ENCODE measurements at regions not wholly inside any gene's neighbourhood (a gene's known extent, or its start where the extent isn't known, plus 50 kb on each side); places are given as distances from the start of the nearest gene placed in this dataset.

- no peak for DNase-seq
These were observed 204.0 kb upstream of the ID2 start for GRCh38 chr2:8477552-8478470.

GRCh38 chr2:8478471-8478793 is 203.4 kb upstream of the ID2 start:
- DNase-seq: no peak

GRCh38 chr2:8479298-8479697 is 202.6 kb upstream of the ID2 start:
- DNase-seq: no peak

GRCh38 chr2:8480915-8481314 is 200.9 kb upstream of the ID2 start:
- no peak for DNase-seq

GRCh38 chr2:8481463-8482009 is 200.3 kb upstream of the ID2 start:
- no peak for DNase-seq

GRCh38 chr2:8482432-8482831 is 199.4 kb upstream of the ID2 start:
- DNase-seq: no peak

GRCh38 chr2:8484502-8485283 is 197.2 kb upstream of the ID2 start:
- DNase-seq: no peak

GRCh38 chr2:8485736-8486135 is 196.1 kb upstream of the ID2 start:
- no peak for DNase-seq

GRCh38 chr2:8486141-8486540 is 195.7 kb upstream of the ID2 start:
- no peak for DNase-seq

GRCh38 chr2:8487461-8487932 is 194.4 kb upstream of the ID2 start:
- no peak for DNase-seq

- DNase-seq: no peak
These were observed 193.7 kb upstream of the ID2 start for GRCh38 chr2:8488001-8488738.

GRCh38 chr2:8489221-8489620 is 192.6 kb upstream of the ID2 start:
- no peak for DNase-seq

- no peak for DNase-seq
These were observed 192.1 kb upstream of the ID2 start for GRCh38 chr2:8489751-8490150.

- DNase-seq: no peak
These were observed 191.6 kb upstream of the ID2 start for GRCh38 chr2:8490166-8490721.

GRCh38 chr2:8491296-8492027 is 190.4 kb upstream of the ID2 start:
- no peak for DNase-seq

GRCh38 chr2:8494151-8494550 is 187.7 kb upstream of the ID2 start:
- no peak for DNase-seq

- no peak for DNase-seq
These were observed 187.3 kb upstream of the ID2 start for GRCh38 chr2:8494589-8494988.

- DNase-seq: no peak
These were observed 186.5 kb upstream of the ID2 start for GRCh38 chr2:8495189-8495989.

- DNase-seq: no peak
These were observed 185.8 kb upstream of the ID2 start for GRCh38 chr2:8496079-8496478.

- peak; percentile 66 for DNase-seq
These were observed 185.2 kb upstream of the ID2 start for GRCh38 chr2:8496617-8497016.

- DNase-seq: no peak
These were observed 182.9 kb upstream of the ID2 start for GRCh38 chr2:8498994-8499393.
